ENCODE measurements at regions not wholly inside any gene's neighbourhood (a gene's known extent, or its start where the extent isn't known, plus 50 kb on each side); places are given as distances from the start of the nearest gene placed in this dataset.

- TF ChIP-seq CTCF (IDR thresholded peaks at IDR 0.05) (no peak), POLR2A (IDR thresholded peaks at IDR 0.05) (no peak)
Observed at GRCh38 chr18:29588446-29589100, 1411.6 kb upstream of the CDH2 start.

Measured in uterus (tissue), 2 donors.